ENCODE measurements at regions not wholly inside any gene's neighbourhood (a gene's known extent, or its start where the extent isn't known, plus 50 kb on each side); places are given as distances from the start of the nearest gene placed in this dataset.

- Histone ChIP-seq H3K9me1 (ENCODE audit: control insufficient read depth, insufficient read depth, low read length) (no peaks in the 10 kb centered on the region), H3K79me2 (ENCODE audit: control insufficient read depth, insufficient read depth, low read length) (no peaks in the 10 kb centered on the region), H3K27ac (ENCODE audit: extremely low read depth, low read depth, low read length) (no peak overlapping the region), H3K9ac (ENCODE audit: insufficient read depth in 1 of 2, low read depth in 2 of 2, low read length in 2 of 2) (no peak overlapping the region), H3K4me3 (no peak overlapping the region), H3K9me3 (replicated peaks; ENCODE audit: control insufficient read depth, insufficient read depth, low read depth, low read length) (no peaks in the 10 kb centered on the region), H3K4me1 (replicated peaks in 1 of 2; ENCODE audit: control insufficient read depth in 2 of 2, insufficient read depth in 2 of 2, low read length in 2 of 2) (no peaks in the 10 kb centered on the region), H4K20me1 (replicated peaks; ENCODE audit: control insufficient read depth, insufficient read depth, low read length) (no peaks in the 10 kb centered on the region), H3K27me3 (ENCODE audit: control insufficient read depth in 2 of 2, insufficient read depth in 2 of 2, low read length in 2 of 2) (peaks cover 9 to 24% of the 10 kb centered on the region in 2 experiments), H3K36me3 (ENCODE audit: control insufficient read depth, insufficient read depth, low read length) (no peaks in the 10 kb centered on the region), H3K4me2 (ENCODE audit: insufficient read depth, low read length) (no peak overlapping the region), H2AFZ (ENCODE audit: low read depth, low read length) (no peak overlapping the region)
- POLR2A ChIA-PET, result no interaction called here
- CTCF ChIA-PET (ENCODE audit: low intra/inter-chr PET ratio), result no interaction called here
- FAIRE-seq, result no peak
- 2% methylated on average over 13 of the region's 13 CpGs for WGBS (ENCODE audit: insufficient coverage, low coverage, missing lambda C conversion rate)
- BruUV-seq (replicated peaks), result no TSS peak
- in situ Hi-C loops (cut with MboI), result no loop called here
- TF ChIP-seq ZNF75A (CRISPR knock-in tag; IDR thresholded peaks at IDR 0.05) (no peak), FOXO4 (CRISPR knock-in tag; IDR thresholded peaks at IDR 0.05) (no peak), CTBP1 (IDR thresholded peaks at IDR 0.05; ENCODE audit: borderline replicate concordance) (no peak), TAF7 (tag; IDR thresholded peaks at IDR 0.05) (no peak), ZNF263 (CRISPR knock-in tag; IDR thresholded peaks at IDR 0.05; ENCODE audit: borderline replicate concordance) (no peak), MEIS2 (IDR thresholded peaks at IDR 0.05; ENCODE audit: partially characterized antibody) (no peak)
- intact Hi-C loops (cut with micrococcal nuclease), result no loop called here
- DNase-seq (ENCODE audit: extremely low read depth in 1 of 4, low spot score in 3 of 4), result no peak
- ATAC-seq, result no peak
These were observed 64.2 kb downstream of the RPL37A start for GRCh38 chr2:216562696-216563435.
